ENCODE measurements at regions not wholly inside any gene's neighbourhood (a gene's known extent, or its start where the extent isn't known, plus 50 kb on each side); places are given as distances from the start of the nearest gene placed in this dataset.
A peak's percentile ranks its signal among the peaks of the same experiment; 100 is the strongest.

DNA sequence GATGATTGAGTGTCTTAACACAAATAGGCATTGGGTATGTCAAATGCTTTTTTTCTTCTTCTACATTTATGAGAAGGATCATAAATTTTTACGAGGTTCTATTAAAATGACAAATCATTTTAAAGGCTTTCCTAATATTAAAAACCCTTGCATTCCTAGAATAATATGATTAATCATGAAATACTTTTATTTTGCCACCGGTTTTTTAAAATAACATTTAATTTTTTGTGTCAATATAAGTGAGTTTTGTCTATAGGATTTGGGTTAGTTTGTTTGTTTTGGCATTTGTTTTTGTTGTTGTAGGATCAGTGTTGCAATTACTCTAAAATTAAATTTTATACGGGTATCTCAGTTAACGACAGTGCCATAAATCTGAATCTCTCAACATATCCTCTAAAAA lies 169.7 kb upstream of the STK26 start:
- H3K9me3 ChIP-seq (ENCODE audit: control insufficient read depth, low read length): no peaks in the 10 kb centered on the region
- H3K4me1 ChIP-seq (ENCODE audit: control insufficient read depth, insufficient read depth, low read length): no peaks in the 10 kb centered on the region
- H3K9ac ChIP-seq (ENCODE audit: extremely low read depth, low read length, poor library complexity, severe bottlenecking): no peak overlapping the region
- DNase-seq: no peak
- TF ChIP-seq, protein P1, sequence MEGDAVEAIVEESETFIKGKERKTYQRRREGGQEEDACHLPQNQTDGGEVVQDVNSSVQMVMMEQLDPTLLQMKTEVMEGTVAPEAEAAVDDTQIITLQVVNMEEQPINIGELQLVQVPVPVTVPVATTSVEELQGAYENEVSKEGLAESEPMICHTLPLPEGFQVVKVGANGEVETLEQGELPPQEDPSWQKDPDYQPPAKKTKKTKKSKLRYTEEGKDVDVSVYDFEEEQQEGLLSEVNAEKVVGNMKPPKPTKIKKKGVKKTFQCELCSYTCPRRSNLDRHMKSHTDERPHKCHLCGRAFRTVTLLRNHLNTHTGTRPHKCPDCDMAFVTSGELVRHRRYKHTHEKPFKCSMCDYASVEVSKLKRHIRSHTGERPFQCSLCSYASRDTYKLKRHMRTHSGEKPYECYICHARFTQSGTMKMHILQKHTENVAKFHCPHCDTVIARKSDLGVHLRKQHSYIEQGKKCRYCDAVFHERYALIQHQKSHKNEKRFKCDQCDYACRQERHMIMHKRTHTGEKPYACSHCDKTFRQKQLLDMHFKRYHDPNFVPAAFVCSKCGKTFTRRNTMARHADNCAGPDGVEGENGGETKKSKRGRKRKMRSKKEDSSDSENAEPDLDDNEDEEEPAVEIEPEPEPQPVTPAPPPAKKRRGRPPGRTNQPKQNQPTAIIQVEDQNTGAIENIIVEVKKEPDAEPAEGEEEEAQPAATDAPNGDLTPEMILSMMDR (conservative IDR thresholded peaks at IDR 0.05): no peak
- H3K4me1 Mint-ChIP-seq: peaks cover 9% of the 10 kb centered on the region
- H3K27me3 Mint-ChIP-seq (ENCODE audit: insufficient read depth): no peaks in the 10 kb centered on the region
- H3K9me3 Mint-ChIP-seq: no peaks in the 10 kb centered on the region
- H3K27me3 ChIP-seq (ENCODE audit: control insufficient read depth, insufficient read depth, low read length, poor library complexity, severe bottlenecking): no peaks in the 10 kb centered on the region
- no peak overlapping the region for H3K4me3 Mint-ChIP-seq
- H3K27ac ChIP-seq (ENCODE audit: low read depth, low read length): no peak overlapping the region
- WGBS, 2 experiments (ENCODE audit: insufficient coverage in 1 of 2, insufficient read length in 1 of 2): 92% methylated on average over 3 of the region's 4 CpGs; no CpG with 5 or more reads in 1 of the 2 experiments
- H3K36me3 ChIP-seq (ENCODE audit: control insufficient read depth, insufficient read depth, low read length): no peaks in the 10 kb centered on the region
- H3K27ac Mint-ChIP-seq: no peak overlapping the region
- no peaks in the 10 kb centered on the region for H3K36me3 Mint-ChIP-seq (ENCODE audit: low read depth)
- no peak overlapping the region for H3K4me3 ChIP-seq (ENCODE audit: low read length)

DNA sequence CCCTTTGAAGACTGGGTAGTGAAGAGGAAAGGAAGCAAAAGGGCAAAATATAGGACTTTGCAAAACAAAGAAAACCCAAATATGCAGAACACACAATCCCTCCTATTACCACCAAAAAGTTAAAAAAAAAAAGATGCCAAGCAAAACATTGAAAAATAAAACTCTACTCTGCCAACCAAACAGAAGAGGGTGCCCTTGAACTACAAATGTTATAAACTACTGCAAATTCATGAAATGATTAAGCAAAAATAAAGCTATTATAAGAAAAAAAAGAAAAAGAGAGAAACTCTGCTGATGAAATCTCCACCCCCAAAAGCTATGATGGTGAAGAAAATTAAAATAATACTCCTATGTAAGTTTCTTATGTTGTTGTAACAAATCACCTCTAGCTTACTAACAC lies 168.5 kb upstream of the STK26 start:
- no peaks in the 10 kb centered on the region for H3K27me3 Mint-ChIP-seq (ENCODE audit: insufficient read depth)
- no peaks in the 10 kb centered on the region for H3K36me3 Mint-ChIP-seq (ENCODE audit: low read depth)
- Histone ChIP-seq H3K36me3 (ENCODE audit: control insufficient read depth, insufficient read depth, low read length) (no peaks in the 10 kb centered on the region), H3K9me3 (ENCODE audit: control insufficient read depth, low read length) (no peaks in the 10 kb centered on the region), H3K9ac (ENCODE audit: extremely low read depth, low read length, poor library complexity, severe bottlenecking) (no peak overlapping the region), H3K27ac (ENCODE audit: low read depth, low read length) (no peak overlapping the region), H3K4me1 (ENCODE audit: control insufficient read depth, insufficient read depth, low read length) (no peaks in the 10 kb centered on the region), H3K27me3 (ENCODE audit: control insufficient read depth, insufficient read depth, low read length, poor library complexity, severe bottlenecking) (no peaks in the 10 kb centered on the region), H3K4me3 (ENCODE audit: low read length) (no peak overlapping the region)
- DNase-seq: no peak
- H3K9me3 Mint-ChIP-seq: no peaks in the 10 kb centered on the region
- no peak overlapping the region for H3K4me3 Mint-ChIP-seq
- H3K4me1 Mint-ChIP-seq: peaks cover 9% of the 10 kb centered on the region
- TF ChIP-seq, protein P1 (conservative IDR thresholded peaks at IDR 0.05): peak; percentile 72
- no peak overlapping the region for H3K27ac Mint-ChIP-seq

DNA sequence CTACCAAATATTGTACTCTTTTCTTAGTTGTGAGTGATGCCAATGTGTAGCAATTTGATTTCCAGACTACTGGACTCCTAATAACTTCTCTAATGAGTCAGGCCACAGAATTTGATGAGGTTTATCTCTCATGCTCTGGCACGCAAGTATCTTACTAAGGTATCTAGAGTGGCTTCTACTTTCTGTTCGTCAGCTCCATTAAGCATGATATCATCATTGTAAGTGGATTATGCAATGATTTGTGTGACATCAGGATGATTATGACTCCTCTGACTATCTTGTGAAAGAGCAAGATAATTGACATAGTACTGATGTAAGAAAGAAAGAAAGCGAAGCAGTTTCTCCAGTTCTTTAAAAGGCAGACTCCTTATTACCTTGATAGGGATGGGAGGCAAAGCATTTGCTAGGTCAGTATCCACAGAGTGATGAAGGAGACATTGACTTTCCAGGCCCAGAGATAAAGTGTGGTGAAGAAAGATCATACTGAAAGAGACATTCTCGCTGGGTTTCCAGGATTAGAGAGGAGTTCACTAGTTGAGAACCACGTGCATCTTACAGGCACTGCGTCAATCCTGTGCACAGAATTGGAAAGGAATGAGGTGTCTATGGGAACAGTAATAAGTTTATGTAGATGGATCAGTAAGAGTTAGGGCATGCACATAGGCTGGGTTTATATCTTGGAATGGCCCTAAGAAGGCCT lies 161.9 kb upstream of the STK26 start:
- no peaks in the 10 kb centered on the region for H3K9me3 ChIP-seq (ENCODE audit: control insufficient read depth, low read length)
- Mint-ChIP-seq H3K4me3 (no peak overlapping the region), H3K36me3 (ENCODE audit: low read depth) (no peaks in the 10 kb centered on the region), H3K27me3 (ENCODE audit: insufficient read depth) (no peaks in the 10 kb centered on the region), H3K4me1 (no peaks in the 10 kb centered on the region), H3K9me3 (no peaks in the 10 kb centered on the region), H3K27ac (no peak overlapping the region)
- H3K9ac ChIP-seq (ENCODE audit: extremely low read depth, low read length, poor library complexity, severe bottlenecking): no peak overlapping the region
- H3K27me3 ChIP-seq (ENCODE audit: control insufficient read depth, insufficient read depth, low read length, poor library complexity, severe bottlenecking): no peaks in the 10 kb centered on the region
- no peaks in the 10 kb centered on the region for H3K4me1 ChIP-seq (ENCODE audit: control insufficient read depth, insufficient read depth, low read length)
- no peak overlapping the region for H3K4me3 ChIP-seq (ENCODE audit: low read length)
- TF ChIP-seq, protein P1 (conservative IDR thresholded peaks at IDR 0.05): no peak
- no peak overlapping the region for H3K27ac ChIP-seq (ENCODE audit: low read depth, low read length)
- H3K36me3 ChIP-seq (ENCODE audit: control insufficient read depth, insufficient read depth, low read length): no peaks in the 10 kb centered on the region
- no peak for DNase-seq
- 89 to 94% methylated on average over 4 to 6 of the region's 6 CpGs for WGBS, 2 experiments (ENCODE audit: insufficient coverage in 1 of 2, insufficient read length in 1 of 2)
